Ishikawa (cell line): ENCODE measurements at regions not wholly inside any gene's neighbourhood (a gene's known extent, or its start where the extent isn't known, plus 50 kb on each side); places are given as distances from the start of the nearest gene placed in this dataset.
A peak's percentile ranks its signal among the peaks of the same experiment; 100 is the strongest.

Experiments used
- CEBPB ChIP-seq: IDR thresholded peaks from 2 replicates; pipeline ENCODE4 v1.6.1; 2012
- CREB1 ChIP-seq: IDR thresholded peaks from 2 replicates; pipeline ENCODE4 v1.6.1; 2012; ENCODE audit warnings: low read depth
- EGR1 ChIP-seq: IDR thresholded peaks from 2 replicates; pipeline ENCODE4 v1.6.1; 2012
- EP300 ChIP-seq: IDR thresholded peaks from 2 replicates; pipeline ENCODE4 v1.6.1; 2012; ENCODE audit warnings: borderline replicate concordance
- FOXM1 ChIP-seq: IDR thresholded peaks from 2 replicates; pipeline ENCODE4 v1.6.1; 2012; ENCODE audit warnings: low read depth, borderline replicate concordance
- NFIC ChIP-seq: IDR thresholded peaks from 2 replicates; pipeline ENCODE4 v1.6.1; 2012
- RAD21 ChIP-seq: IDR thresholded peaks from 2 replicates; pipeline ENCODE4 v1.6.1; 2012; ENCODE audit warnings: low read depth
- TAF1 ChIP-seq: IDR thresholded peaks from 2 replicates; pipeline ENCODE4 v1.6.1; 2012; ENCODE audit warnings: low read depth, mild to moderate bottlenecking
- TCF12 ChIP-seq: IDR thresholded peaks from 2 replicates; pipeline ENCODE4 v1.6.1; 2012; ENCODE audit warnings: low read depth
- TEAD4 ChIP-seq: IDR thresholded peaks from 2 replicates; pipeline ENCODE4 v1.6.1; 2012
- YY1 ChIP-seq: IDR thresholded peaks from 2 replicates; pipeline ENCODE4 v1.6.1; 2012; ENCODE audit warnings: low read depth
- ZBTB7A ChIP-seq: IDR thresholded peaks from 2 replicates; pipeline ENCODE4 v1.6.1; 2012; ENCODE audit warnings: low read depth
- TF ChIP-seq, protein P1 (sequence below): IDR thresholded peaks from 2 replicates; pipeline ENCODE4 v1.6.1; 2012; ENCODE audit warnings: low read depth, mild to moderate bottlenecking
- TF ChIP-seq, protein P2 (sequence below): IDR thresholded peaks from 2 replicates; pipeline ENCODE4 v1.6.1; 2012
- TF ChIP-seq, protein P3 (sequence below): IDR thresholded peaks from 2 replicates; pipeline ENCODE4 v1.6.1; 2012

DNA sequence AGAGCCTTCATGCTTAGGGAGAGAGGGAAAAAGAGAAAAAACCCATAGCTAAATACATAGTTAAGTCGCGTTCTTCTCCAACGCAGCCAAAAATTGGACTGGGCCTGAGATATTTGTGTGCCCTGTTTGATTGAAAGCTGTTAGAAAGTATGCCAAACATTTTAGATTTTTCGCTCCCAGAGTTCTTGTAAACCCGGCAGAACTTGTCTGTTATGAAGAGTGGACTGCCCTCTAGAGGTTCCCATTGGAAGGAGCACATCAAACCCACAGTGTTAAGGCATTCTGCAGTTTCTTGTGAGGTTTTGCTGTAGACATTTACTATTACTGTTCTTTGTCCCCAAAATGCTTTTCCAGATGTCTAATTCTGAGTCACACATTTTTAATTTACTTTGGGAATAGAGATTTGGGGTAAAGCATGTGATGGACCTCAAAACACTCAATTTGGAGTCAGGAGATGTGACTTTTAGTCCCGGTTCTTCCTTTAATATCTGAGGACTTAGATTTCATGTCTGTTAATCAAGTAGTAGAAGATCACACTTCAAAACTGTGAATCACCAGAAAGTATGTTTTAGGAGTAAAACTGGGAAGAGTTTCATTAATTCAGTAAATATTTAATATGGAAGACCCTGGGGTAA, 96.6 kb downstream of the PCSK1 start:
- TF ChIP-seq RAD21, result peak; percentile 87
- no peak; the same call in 1 of the 2 replicates for TF ChIP-seq TEAD4
- TF ChIP-seq, protein P1, sequence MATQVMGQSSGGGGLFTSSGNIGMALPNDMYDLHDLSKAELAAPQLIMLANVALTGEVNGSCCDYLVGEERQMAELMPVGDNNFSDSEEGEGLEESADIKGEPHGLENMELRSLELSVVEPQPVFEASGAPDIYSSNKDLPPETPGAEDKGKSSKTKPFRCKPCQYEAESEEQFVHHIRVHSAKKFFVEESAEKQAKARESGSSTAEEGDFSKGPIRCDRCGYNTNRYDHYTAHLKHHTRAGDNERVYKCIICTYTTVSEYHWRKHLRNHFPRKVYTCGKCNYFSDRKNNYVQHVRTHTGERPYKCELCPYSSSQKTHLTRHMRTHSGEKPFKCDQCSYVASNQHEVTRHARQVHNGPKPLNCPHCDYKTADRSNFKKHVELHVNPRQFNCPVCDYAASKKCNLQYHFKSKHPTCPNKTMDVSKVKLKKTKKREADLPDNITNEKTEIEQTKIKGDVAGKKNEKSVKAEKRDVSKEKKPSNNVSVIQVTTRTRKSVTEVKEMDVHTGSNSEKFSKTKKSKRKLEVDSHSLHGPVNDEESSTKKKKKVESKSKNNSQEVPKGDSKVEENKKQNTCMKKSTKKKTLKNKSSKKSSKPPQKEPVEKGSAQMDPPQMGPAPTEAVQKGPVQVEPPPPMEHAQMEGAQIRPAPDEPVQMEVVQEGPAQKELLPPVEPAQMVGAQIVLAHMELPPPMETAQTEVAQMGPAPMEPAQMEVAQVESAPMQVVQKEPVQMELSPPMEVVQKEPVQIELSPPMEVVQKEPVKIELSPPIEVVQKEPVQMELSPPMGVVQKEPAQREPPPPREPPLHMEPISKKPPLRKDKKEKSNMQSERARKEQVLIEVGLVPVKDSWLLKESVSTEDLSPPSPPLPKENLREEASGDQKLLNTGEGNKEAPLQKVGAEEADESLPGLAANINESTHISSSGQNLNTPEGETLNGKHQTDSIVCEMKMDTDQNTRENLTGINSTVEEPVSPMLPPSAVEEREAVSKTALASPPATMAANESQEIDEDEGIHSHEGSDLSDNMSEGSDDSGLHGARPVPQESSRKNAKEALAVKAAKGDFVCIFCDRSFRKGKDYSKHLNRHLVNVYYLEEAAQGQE, result no peak
- no peak for TF ChIP-seq EP300
- no peak for TF ChIP-seq FOXM1

DNA sequence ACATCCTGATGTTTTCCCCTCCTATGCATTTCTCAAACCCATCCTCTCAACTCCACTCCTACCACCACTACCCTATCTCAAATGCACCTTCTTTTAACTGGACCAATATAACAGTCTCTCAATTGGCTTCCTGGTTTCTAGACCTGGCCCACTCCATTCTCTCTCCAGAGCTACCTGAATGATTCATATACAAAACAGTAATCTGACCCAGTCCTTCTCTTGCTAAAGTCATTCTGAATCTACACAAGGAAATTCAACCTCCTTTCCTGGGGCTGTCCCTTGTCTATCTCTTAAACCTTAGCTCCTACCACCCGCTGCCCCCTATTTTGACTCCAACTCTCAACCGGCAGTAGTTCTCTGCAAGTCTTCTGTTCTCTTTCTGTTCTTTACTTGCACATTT, 97.2 kb downstream of the PCSK1 start:
- no peak for TF ChIP-seq TEAD4
- TF ChIP-seq, protein P2, sequence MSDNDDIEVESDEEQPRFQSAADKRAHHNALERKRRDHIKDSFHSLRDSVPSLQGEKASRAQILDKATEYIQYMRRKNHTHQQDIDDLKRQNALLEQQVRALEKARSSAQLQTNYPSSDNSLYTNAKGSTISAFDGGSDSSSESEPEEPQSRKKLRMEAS, result no peak
- TF ChIP-seq YY1, result no peak
- no peak for TF ChIP-seq ZBTB7A
- no peak for TF ChIP-seq CREB1
- TF ChIP-seq EP300, result no peak
- TF ChIP-seq NFIC, result no peak
- no peak for TF ChIP-seq RAD21
- TF ChIP-seq, protein P1, result no peak
- no peak for TF ChIP-seq EGR1
- TF ChIP-seq TCF12, result no peak
- TF ChIP-seq FOXM1, result no peak
- TF ChIP-seq TAF1, result no peak
- no peak for TF ChIP-seq CEBPB
- TF ChIP-seq, protein P3, sequence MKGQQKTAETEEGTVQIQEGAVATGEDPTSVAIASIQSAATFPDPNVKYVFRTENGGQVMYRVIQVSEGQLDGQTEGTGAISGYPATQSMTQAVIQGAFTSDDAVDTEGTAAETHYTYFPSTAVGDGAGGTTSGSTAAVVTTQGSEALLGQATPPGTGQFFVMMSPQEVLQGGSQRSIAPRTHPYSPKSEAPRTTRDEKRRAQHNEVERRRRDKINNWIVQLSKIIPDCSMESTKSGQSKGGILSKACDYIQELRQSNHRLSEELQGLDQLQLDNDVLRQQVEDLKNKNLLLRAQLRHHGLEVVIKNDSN, result no peak

DNA sequence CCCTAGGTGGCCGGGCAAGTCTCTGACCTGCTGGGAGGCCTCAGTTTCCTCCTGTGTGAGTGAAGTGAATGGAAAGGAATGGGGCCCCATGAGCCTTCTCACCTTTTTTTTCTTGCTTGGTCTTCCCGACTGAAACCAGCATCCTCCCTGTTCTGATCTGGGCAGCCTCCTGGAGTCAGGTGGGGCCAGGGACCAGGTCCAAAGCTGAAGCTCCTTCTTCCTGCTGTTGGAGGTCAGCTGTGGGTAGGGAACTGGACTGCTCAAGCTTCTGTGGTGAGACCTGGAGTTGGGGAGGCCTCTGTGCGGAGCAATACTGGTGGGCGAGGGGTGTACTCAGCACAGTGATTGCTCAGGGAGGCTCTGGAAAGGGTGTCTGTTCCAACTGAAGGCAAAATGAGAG, 99.7 kb downstream of the PCSK1 start:
- TF ChIP-seq, protein P3, result no peak
- no peak for TF ChIP-seq EGR1
- TF ChIP-seq ZBTB7A, result no peak
- no peak for TF ChIP-seq TEAD4
- TF ChIP-seq YY1, result no peak
- TF ChIP-seq EP300, result no peak

DNA sequence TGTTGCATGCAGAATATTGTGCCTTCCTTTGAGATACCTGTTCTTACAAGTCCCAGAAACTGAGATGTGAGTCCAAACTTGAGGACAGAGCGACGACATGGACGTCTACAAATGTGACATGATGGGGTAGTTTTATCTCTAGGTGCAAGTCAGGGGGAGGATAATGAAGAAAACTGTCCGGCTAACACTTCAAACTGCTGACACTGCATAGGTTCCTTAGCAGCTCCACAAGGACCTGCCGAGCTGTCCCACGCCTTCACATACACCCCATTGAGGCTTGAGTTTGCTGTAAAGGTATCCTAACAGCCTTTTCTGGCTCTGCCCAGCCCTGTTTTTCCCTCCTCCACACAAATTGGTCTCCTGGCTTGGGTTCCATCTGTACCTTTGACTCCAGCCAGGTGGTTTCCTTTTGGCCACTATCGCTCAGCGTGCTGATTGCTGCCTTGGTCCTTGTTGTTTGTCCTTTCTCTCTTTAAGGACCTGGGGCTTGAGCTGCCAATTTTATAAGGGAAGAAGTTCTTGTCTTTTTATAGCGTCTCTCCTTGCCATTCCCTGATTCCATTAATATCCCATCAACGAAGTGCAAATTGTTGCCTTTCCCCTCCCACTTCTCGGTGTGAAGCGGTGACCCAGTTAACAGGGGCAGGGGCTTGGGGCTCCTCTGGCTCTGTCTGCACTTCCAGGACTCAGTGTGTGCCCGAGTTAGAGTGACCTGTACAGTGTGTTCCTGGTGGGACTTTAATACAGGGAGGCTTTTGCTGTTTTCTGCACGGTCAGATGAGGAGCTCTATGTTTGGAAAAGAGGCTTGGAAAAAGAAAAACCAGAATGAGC, 100.3 kb downstream of the PCSK1 start:
- TF ChIP-seq, protein P2, result no peak
- TF ChIP-seq CEBPB, result no peak
- no peak for TF ChIP-seq RAD21
- no peak for TF ChIP-seq EGR1
- no peak for TF ChIP-seq ZBTB7A
- TF ChIP-seq TCF12, result no peak
- TF ChIP-seq, protein P1, result no peak
- TF ChIP-seq CREB1, result no peak

DNA sequence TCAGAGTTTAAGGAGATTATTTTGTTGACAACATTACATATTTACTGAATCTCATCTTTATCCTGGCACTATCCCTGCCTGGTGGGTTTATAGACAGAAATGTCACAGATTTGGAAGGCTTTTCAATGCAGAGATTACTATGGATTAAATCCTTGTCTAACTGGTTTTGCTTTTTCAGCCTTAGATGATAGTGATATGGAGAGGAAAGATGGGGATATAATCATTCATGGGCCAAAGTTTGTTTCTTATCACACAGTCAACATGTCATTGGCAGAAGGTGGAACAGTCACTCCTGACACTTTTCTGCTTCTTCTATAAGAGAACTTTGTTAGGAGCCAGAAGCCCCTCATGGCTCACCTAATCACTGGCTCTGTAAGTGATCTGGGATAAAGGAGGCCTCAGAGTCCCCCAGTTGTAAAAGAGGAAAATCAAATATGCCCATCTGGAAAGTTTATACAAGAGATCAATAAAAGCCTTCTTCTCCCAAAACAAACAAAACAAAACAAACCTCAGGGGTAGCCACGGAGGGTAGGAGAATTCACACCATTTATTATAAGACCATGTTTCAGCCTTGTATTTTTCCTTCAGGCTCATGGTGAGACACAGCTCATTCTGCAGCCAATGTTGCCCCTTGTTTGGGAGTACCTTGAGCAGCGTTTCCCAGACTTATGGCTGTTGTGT, 101.2 kb downstream of the PCSK1 start:
- TF ChIP-seq EP300 (no peak), NFIC (no peak)
